ENCODE measurements at regions not wholly inside any gene's neighbourhood (a gene's known extent, or its start where the extent isn't known, plus 50 kb on each side); places are given as distances from the start of the nearest gene placed in this dataset.

- TF ChIP-seq CTCF (IDR thresholded peaks at IDR 0.05): no peak
- no peak for TF ChIP-seq POLR2A (IDR thresholded peaks at IDR 0.05)
These were observed 242.1 kb upstream of the OSR1 start for GRCh38 chr2:19600506-19600905.
